ENCODE measurements at regions not wholly inside any gene's neighbourhood (a gene's known extent, or its start where the extent isn't known, plus 50 kb on each side); places are given as distances from the start of the nearest gene placed in this dataset.

DNA sequence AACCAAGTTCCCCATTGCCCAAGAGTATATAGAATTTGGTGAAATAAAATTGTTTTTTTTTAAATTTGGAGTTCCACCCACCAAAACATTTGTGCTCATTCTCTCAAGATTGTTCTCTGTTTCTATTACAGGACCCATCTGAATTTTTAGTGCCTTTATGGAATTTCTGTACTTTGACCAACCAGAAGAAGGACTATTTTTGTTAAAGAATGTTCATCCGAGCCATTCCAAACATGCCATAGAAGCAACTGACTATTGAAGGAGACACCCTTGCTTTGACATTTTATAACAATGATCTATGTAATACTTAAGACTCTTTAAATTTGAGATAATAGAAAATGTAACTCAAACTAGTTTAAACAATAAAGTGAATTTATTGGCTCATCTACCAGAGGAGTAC lies 655.7 kb upstream of the ADAMTS5 start:
- CTCF ChIA-PET: no interaction called here

DNA sequence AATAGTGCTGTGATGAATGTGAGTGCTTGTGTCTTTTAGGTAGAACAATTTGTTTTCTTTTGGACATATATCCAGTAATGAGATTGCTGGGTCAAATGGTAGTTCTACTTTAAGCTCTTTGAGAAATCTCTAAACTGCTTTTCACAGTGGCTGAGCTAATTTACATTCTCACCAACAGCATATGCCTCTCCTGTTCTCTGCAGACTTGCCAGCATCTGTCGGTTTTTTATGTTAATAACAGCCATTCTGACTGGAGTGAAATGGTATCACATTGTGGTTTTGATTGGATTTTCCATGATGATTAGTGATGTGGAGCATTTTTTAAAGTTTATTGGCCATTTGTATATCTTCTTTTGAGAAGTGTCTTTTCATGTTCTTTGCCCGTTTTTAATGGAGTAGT lies 647.3 kb upstream of the ADAMTS5 start:
- Histone ChIP-seq H3K27ac (ENCODE audit: insufficient read depth in 1 of 2, low read depth in 1 of 2, low read length in 2 of 2, poor library complexity in 1 of 2, severe bottlenecking in 2 of 2) (no peak overlapping the region), H3K36me3 (ENCODE audit: control insufficient read depth in 4 of 4, insufficient read depth in 4 of 4, low read length in 3 of 4) (no peaks in the 10 kb centered on the region), H3K9me3 (ENCODE audit: control extremely low read depth in 1 of 5, control insufficient read depth in 4 of 5, insufficient read depth in 2 of 5, low read depth in 1 of 5, low read length in 4 of 5) (no peaks in the 10 kb centered on the region), H3K27me3 (replicated peaks in 2 of 5; ENCODE audit: control insufficient read depth in 4 of 5, insufficient read depth in 5 of 5, low read length in 4 of 5) (no peaks in the 10 kb centered on the region), H3K4me1 (ENCODE audit: control extremely low read depth in 1 of 4, control insufficient read depth in 4 of 4, insufficient read depth in 4 of 4, low read length in 3 of 4) (no peaks in the 10 kb centered on the region), H3K4me3 (ENCODE audit: control insufficient read depth in 1 of 7, extremely low read depth in 1 of 7, insufficient read depth in 4 of 7, low read depth in 2 of 7, low read length in 6 of 7) (no peak overlapping the region)
- CTCF ChIA-PET: no interaction called here
- POLR2A ChIA-PET: no interaction called here
- WGBS (ENCODE audit: insufficient coverage): no CpG with 5 or more reads among the region's 2 CpGs
- DNase-seq: no peak

More for the DNA sequence above, 655.7 kb upstream of the ADAMTS5 start:
- no peak for DNase-seq
- no peaks in the 10 kb centered on the region for H3K4me1 ChIP-seq (ENCODE audit: control extremely low read depth in 1 of 4, control insufficient read depth in 4 of 4, insufficient read depth in 4 of 4, low read length in 3 of 4)
- H3K36me3 ChIP-seq (ENCODE audit: control insufficient read depth in 4 of 4, insufficient read depth in 4 of 4, low read length in 3 of 4): no peaks in the 10 kb centered on the region
- POLR2A ChIA-PET: interaction anchor here (0.6 kb wide), 1 partner anchor 13 kb away, joined by 3 read pairs; no protein-coding TSS in a partner anchor
- H3K4me3 ChIP-seq (ENCODE audit: control insufficient read depth in 1 of 7, extremely low read depth in 1 of 7, insufficient read depth in 4 of 7, low read depth in 2 of 7, low read length in 6 of 7): no peak overlapping the region
- no peaks in the 10 kb centered on the region for H3K27me3 ChIP-seq (replicated peaks in 2 of 5; ENCODE audit: control insufficient read depth in 4 of 5, insufficient read depth in 5 of 5, low read length in 4 of 5)
- H3K9me3 ChIP-seq (ENCODE audit: control extremely low read depth in 1 of 5, control insufficient read depth in 4 of 5, insufficient read depth in 2 of 5, low read depth in 1 of 5, low read length in 4 of 5): no peaks in the 10 kb centered on the region
- WGBS (ENCODE audit: insufficient coverage): no CpG with 5 or more reads among the region's 1 CpG
- H3K27ac ChIP-seq (ENCODE audit: insufficient read depth in 1 of 2, low read depth in 1 of 2, low read length in 2 of 2, poor library complexity in 1 of 2, severe bottlenecking in 2 of 2): no peak overlapping the region

- no peak for DNase-seq
- Histone ChIP-seq H3K4me3 (ENCODE audit: control insufficient read depth in 1 of 7, extremely low read depth in 1 of 7, insufficient read depth in 4 of 7, low read depth in 2 of 7, low read length in 6 of 7) (no peak overlapping the region), H3K27ac (ENCODE audit: insufficient read depth in 1 of 2, low read depth in 1 of 2, low read length in 2 of 2, poor library complexity in 1 of 2, severe bottlenecking in 2 of 2) (no peak overlapping the region), H3K4me1 (ENCODE audit: control extremely low read depth in 1 of 4, control insufficient read depth in 4 of 4, insufficient read depth in 4 of 4, low read length in 3 of 4) (no peaks in the 10 kb centered on the region), H3K36me3 (ENCODE audit: control insufficient read depth in 4 of 4, insufficient read depth in 4 of 4, low read length in 3 of 4) (no peaks in the 10 kb centered on the region), H3K27me3 (replicated peaks in 2 of 5; ENCODE audit: control insufficient read depth in 4 of 5, insufficient read depth in 5 of 5, low read length in 4 of 5) (no peaks in the 10 kb centered on the region), H3K9me3 (ENCODE audit: control extremely low read depth in 1 of 5, control insufficient read depth in 4 of 5, insufficient read depth in 2 of 5, low read depth in 1 of 5, low read length in 4 of 5) (no peaks in the 10 kb centered on the region)
- ChIA-PET POLR2A (no interaction called here), CTCF (no interaction called here)
- over 99% methylated on average over 9 of the region's 9 CpGs for WGBS (ENCODE audit: insufficient coverage)
Observed at GRCh38 chr21:27606422-27606821, 639.5 kb upstream of the ADAMTS5 start.

DNA sequence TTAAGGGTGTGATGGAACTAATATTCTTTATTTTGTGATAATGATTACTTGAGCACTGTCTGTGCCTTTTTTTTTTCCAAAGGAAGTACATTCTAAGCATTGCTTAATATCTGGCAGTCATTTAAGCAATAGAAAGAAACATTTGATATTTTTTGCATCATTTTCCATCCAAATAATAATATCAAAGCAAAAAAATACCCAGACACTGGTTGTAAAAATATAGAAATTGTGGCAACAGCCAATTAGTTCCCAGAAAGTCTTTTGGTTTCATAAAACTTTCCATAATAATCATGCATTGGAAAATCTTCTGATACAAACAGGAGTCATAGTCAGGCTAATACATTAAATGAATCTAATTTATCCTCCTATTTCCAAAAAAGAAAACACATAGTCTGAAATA lies 629.3 kb upstream of the ADAMTS5 start:
- Histone ChIP-seq H3K36me3 (ENCODE audit: control insufficient read depth in 4 of 4, insufficient read depth in 4 of 4, low read length in 3 of 4) (no peaks in the 10 kb centered on the region), H3K27ac (ENCODE audit: insufficient read depth in 1 of 2, low read depth in 1 of 2, low read length in 2 of 2, poor library complexity in 1 of 2, severe bottlenecking in 2 of 2) (no peak overlapping the region), H3K9me3 (ENCODE audit: control extremely low read depth in 1 of 5, control insufficient read depth in 4 of 5, insufficient read depth in 2 of 5, low read depth in 1 of 5, low read length in 4 of 5) (no peaks in the 10 kb centered on the region), H3K4me3 (ENCODE audit: control insufficient read depth in 1 of 7, extremely low read depth in 1 of 7, insufficient read depth in 4 of 7, low read depth in 2 of 7, low read length in 6 of 7) (no peak overlapping the region), H3K27me3 (replicated peaks in 2 of 5; ENCODE audit: control insufficient read depth in 4 of 5, insufficient read depth in 5 of 5, low read length in 4 of 5) (no peaks in the 10 kb centered on the region), H3K4me1 (ENCODE audit: control extremely low read depth in 1 of 4, control insufficient read depth in 4 of 4, insufficient read depth in 4 of 4, low read length in 3 of 4) (no peaks in the 10 kb centered on the region)
- ChIA-PET CTCF (no interaction called here), POLR2A (no interaction called here)
- DNase-seq: no peak

GRCh38 chr21:27595716-27596115 lies 628.8 kb upstream of the ADAMTS5 start:
- Histone ChIP-seq H3K4me1 (ENCODE audit: control extremely low read depth in 1 of 4, control insufficient read depth in 4 of 4, insufficient read depth in 4 of 4, low read length in 3 of 4) (no peaks in the 10 kb centered on the region), H3K4me3 (ENCODE audit: control insufficient read depth in 1 of 7, extremely low read depth in 1 of 7, insufficient read depth in 4 of 7, low read depth in 2 of 7, low read length in 6 of 7) (no peak overlapping the region), H3K27me3 (replicated peaks in 2 of 5; ENCODE audit: control insufficient read depth in 4 of 5, insufficient read depth in 5 of 5, low read length in 4 of 5) (no peaks in the 10 kb centered on the region), H3K36me3 (ENCODE audit: control insufficient read depth in 4 of 4, insufficient read depth in 4 of 4, low read length in 3 of 4) (no peaks in the 10 kb centered on the region), H3K27ac (ENCODE audit: insufficient read depth in 1 of 2, low read depth in 1 of 2, low read length in 2 of 2, poor library complexity in 1 of 2, severe bottlenecking in 2 of 2) (no peak overlapping the region), H3K9me3 (ENCODE audit: control extremely low read depth in 1 of 5, control insufficient read depth in 4 of 5, insufficient read depth in 2 of 5, low read depth in 1 of 5, low read length in 4 of 5) (no peaks in the 10 kb centered on the region)
- WGBS (ENCODE audit: insufficient coverage): no CpG with 5 or more reads among the region's 1 CpG
- ChIA-PET CTCF (interaction anchor here (0.6 kb wide), 1 partner anchor 268 kb away, joined by 3 read pairs; no protein-coding TSS in a partner anchor), POLR2A (no interaction called here)
- no peak for DNase-seq

DNA sequence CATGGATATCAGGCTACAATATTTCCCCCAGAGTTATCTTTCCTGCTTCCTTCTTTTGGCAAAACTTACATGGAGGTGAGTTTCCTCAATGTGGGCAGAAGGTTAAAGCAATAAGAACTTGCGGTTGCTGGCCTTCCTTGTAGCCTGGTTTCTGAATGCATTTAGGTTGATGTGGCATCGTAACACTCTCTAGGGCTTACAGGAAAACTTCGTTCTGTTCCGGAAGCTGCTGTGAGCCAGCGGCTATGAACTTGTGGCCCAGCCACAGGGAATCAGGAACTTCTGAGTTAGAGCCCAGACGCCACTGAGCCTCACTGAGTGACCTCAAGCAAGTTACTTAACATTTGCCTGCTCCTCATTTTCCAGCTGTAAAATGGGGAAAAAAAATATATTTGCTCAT lies 623.4 kb upstream of the ADAMTS5 start:
- WGBS (ENCODE audit: insufficient coverage): 72% methylated on average over 6 of the region's 6 CpGs
- Histone ChIP-seq H3K4me1 (ENCODE audit: control extremely low read depth in 1 of 4, control insufficient read depth in 4 of 4, insufficient read depth in 4 of 4, low read length in 3 of 4) (no peaks in the 10 kb centered on the region), H3K36me3 (ENCODE audit: control insufficient read depth in 4 of 4, insufficient read depth in 4 of 4, low read length in 3 of 4) (no peaks in the 10 kb centered on the region), H3K27me3 (replicated peaks in 2 of 5; ENCODE audit: control insufficient read depth in 4 of 5, insufficient read depth in 5 of 5, low read length in 4 of 5) (no peaks in the 10 kb centered on the region), H3K9me3 (ENCODE audit: control extremely low read depth in 1 of 5, control insufficient read depth in 4 of 5, insufficient read depth in 2 of 5, low read depth in 1 of 5, low read length in 4 of 5) (no peaks in the 10 kb centered on the region), H3K27ac (ENCODE audit: insufficient read depth in 1 of 2, low read depth in 1 of 2, low read length in 2 of 2, poor library complexity in 1 of 2, severe bottlenecking in 2 of 2) (no peak overlapping the region), H3K4me3 (ENCODE audit: control insufficient read depth in 1 of 7, extremely low read depth in 1 of 7, insufficient read depth in 4 of 7, low read depth in 2 of 7, low read length in 6 of 7) (no peak overlapping the region)
- CTCF ChIA-PET: interaction anchor here (1.2 kb wide), 1 partner anchor 25 kb away, joined by 3 read pairs; no protein-coding TSS in a partner anchor
- POLR2A ChIA-PET: no interaction called here
- DNase-seq: peak in 2 of 3 donors; percentile 24 to 27

DNA sequence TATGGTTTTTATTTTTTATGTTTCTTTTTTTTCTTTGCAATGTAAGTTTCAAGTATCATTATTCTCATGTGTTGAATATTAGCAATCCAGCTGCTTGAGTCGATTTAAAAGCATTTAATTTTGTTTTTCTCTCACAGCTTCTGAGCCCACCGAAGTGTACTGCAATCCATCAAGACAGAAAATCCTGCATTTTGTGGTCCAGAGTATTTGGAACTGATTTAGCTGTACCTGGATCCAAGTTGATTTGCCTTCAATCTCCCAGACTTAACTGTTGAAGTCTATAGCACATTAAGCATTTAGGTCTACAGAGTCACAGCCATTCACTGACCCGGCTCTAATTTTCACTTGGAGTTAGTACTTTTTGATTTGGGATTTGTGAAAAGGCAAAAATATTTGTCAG lies 622.9 kb upstream of the ADAMTS5 start:
- POLR2A ChIA-PET: no interaction called here
- Histone ChIP-seq H3K4me3 (ENCODE audit: control insufficient read depth in 1 of 7, extremely low read depth in 1 of 7, insufficient read depth in 4 of 7, low read depth in 2 of 7, low read length in 6 of 7) (no peak overlapping the region), H3K4me1 (ENCODE audit: control extremely low read depth in 1 of 4, control insufficient read depth in 4 of 4, insufficient read depth in 4 of 4, low read length in 3 of 4) (no peaks in the 10 kb centered on the region), H3K9me3 (ENCODE audit: control extremely low read depth in 1 of 5, control insufficient read depth in 4 of 5, insufficient read depth in 2 of 5, low read depth in 1 of 5, low read length in 4 of 5) (no peaks in the 10 kb centered on the region), H3K36me3 (ENCODE audit: control insufficient read depth in 4 of 4, insufficient read depth in 4 of 4, low read length in 3 of 4) (no peaks in the 10 kb centered on the region), H3K27ac (ENCODE audit: insufficient read depth in 1 of 2, low read depth in 1 of 2, low read length in 2 of 2, poor library complexity in 1 of 2, severe bottlenecking in 2 of 2) (no peak overlapping the region), H3K27me3 (replicated peaks in 2 of 5; ENCODE audit: control insufficient read depth in 4 of 5, insufficient read depth in 5 of 5, low read length in 4 of 5) (no peaks in the 10 kb centered on the region)
- DNase-seq: no peak
- WGBS (ENCODE audit: insufficient coverage): 94% methylated on average over 2 of the region's 3 CpGs
- CTCF ChIA-PET: interaction anchor here (1.2 kb wide), 1 partner anchor 25 kb away, joined by 3 read pairs; no protein-coding TSS in a partner anchor

Data from common myeloid progenitor, CD34-positive (primary cell).